Lung microvascular endothelial cell (primary cell): ENCODE measurements at regions not wholly inside any gene's neighbourhood (a gene's known extent, or its start where the extent isn't known, plus 50 kb on each side); places are given as distances from the start of the nearest gene placed in this dataset.
"Not testable (repeated sequence)": the region's sequence is repeated elsewhere in the genome, so short reads cannot be mapped to it uniquely, and the experiment has no call there.

Source experiments
- DNase-seq, 2 donors: peaks; one replicate each; pipeline versions ENCODE4 v3.0.0 to v3.0.0-alpha.2; 2010; ENCODE audit warnings: low read depth in 2 of 2

GRCh38 chr10:2798336-2799022 lies 268.9 kb upstream of the PFKP start:
- DNase-seq, result no peak

- no peak for DNase-seq
Observed at GRCh38 chr10:2791774-2792443, 275.4 kb upstream of the PFKP start.

- DNase-seq, result no peak
Observed at GRCh38 chr10:2790396-2791188, 276.8 kb upstream of the PFKP start.

- DNase-seq, result no peak
Observed at GRCh38 chr10:2786251-2786650, 281.1 kb upstream of the PFKP start.

GRCh38 chr10:2784766-2785165 lies 282.6 kb upstream of the PFKP start:
- no peak for DNase-seq

- DNase-seq, result no peak
Observed at GRCh38 chr10:2782950-2783349, 284.4 kb upstream of the PFKP start.

- DNase-seq, result no peak
Observed at GRCh38 chr10:2782265-2782664, 285.1 kb upstream of the PFKP start.

- no peak for DNase-seq
Observed at GRCh38 chr10:2777666-2778355, 289.5 kb upstream of the PFKP start.

- DNase-seq, result no peak
Observed at GRCh38 chr10:2772816-2773631, 294.3 kb upstream of the PFKP start.

- DNase-seq, result no peak
Observed at GRCh38 chr10:2772135-2772534, 295.2 kb upstream of the PFKP start.

- DNase-seq, result not testable (repeated sequence)
Observed at GRCh38 chr10:2767293-2767692, 300.1 kb upstream of the PFKP start.

GRCh38 chr10:2761971-2762370 lies 305.4 kb upstream of the PFKP start:
- DNase-seq, result no peak

GRCh38 chr10:2761311-2761710 lies 306.0 kb upstream of the PFKP start:
- DNase-seq, result no peak

- no peak for DNase-seq
Observed at GRCh38 chr10:2760736-2761135, 306.6 kb upstream of the PFKP start.

GRCh38 chr10:2759233-2759632 lies 308.1 kb upstream of the PFKP start:
- no peak for DNase-seq

- DNase-seq, result no peak
Observed at GRCh38 chr10:2754943-2755342, 312.4 kb upstream of the PFKP start.

GRCh38 chr10:2748287-2748686 lies 319.1 kb upstream of the PFKP start:
- DNase-seq, result no peak

- no peak for DNase-seq
Observed at GRCh38 chr10:2746638-2747037, 320.7 kb upstream of the PFKP start.

GRCh38 chr10:2745666-2746065 lies 321.7 kb upstream of the PFKP start:
- DNase-seq, result no peak

- DNase-seq, result no peak
Observed at GRCh38 chr10:2744547-2745200, 322.7 kb upstream of the PFKP start.

- no peak for DNase-seq
Observed at GRCh38 chr10:2734603-2735002, 332.7 kb upstream of the PFKP start.
